Dermis blood vessel endothelial cell (primary cell): ENCODE measurements at regions not wholly inside any gene's neighbourhood (a gene's known extent, or its start where the extent isn't known, plus 50 kb on each side); places are given as distances from the start of the nearest gene placed in this dataset.
A peak's percentile ranks its signal among the peaks of the same experiment; 100 is the strongest.

Experiments
- DNase-seq: peaks from one replicate; pipeline ENCODE4 v3.0.0; 2010

- DNase-seq, result no peak
Observed at GRCh38 chrX:22396408-22396807, 123.7 kb downstream of the CBLL2 start.

- no peak for DNase-seq
Observed at GRCh38 chrX:22397566-22397965, 124.9 kb downstream of the CBLL2 start.

- no peak for DNase-seq
Observed at GRCh38 chrX:22399437-22400192, 126.9 kb downstream of the CBLL2 start.

DNA sequence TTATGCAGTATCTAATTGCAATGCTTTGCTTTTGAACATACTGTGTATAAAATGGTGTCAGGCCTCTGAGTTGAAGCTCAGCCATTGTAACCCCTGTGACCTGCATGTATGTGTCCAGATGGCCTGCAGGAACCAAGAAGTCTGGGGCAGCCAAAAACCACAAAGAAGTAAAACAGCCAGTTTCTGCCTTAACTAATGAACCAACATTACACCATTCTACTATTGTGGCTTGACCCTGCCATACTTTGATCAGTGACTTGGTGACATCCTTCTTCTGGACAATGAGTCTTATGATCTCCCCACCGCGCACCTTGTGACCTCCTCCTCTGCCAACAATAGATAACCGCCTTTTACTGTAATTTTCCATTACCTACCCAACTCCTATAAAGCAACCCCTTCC lies 131.6 kb downstream of the CBLL2 start:
- no peak for DNase-seq

- peak; percentile 73 for DNase-seq
Observed at GRCh38 chrX:22406201-22406737, 133.6 kb downstream of the CBLL2 start.

- no peak for DNase-seq
Observed at GRCh38 chrX:22409418-22409817, 136.7 kb downstream of the CBLL2 start.

GRCh38 chrX:22424122-22424915 lies 151.6 kb downstream of the CBLL2 start:
- peak; percentile 53 for DNase-seq

DNA sequence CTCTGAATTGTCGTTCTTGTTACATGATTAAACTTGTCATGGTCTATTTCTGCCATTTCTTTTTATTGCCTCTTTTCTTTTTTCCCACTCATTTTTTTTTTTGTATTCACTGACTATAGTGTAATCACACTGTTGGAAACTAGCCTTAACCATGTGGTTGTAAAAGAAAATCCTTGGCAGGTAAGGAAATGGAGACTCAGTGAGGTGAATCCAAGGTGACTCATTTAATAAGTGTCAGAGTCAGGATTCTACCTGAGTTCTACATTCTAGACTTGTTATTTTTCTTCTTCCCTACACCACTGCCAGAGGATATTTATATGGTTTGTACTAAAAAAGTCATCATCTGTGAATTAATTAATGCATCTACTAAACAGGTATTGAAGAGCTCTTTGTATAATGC lies 152.2 kb downstream of the CBLL2 start:
- DNase-seq, result no peak

GRCh38 chrX:22429704-22430103 lies 157.0 kb downstream of the CBLL2 start:
- no peak for DNase-seq

- DNase-seq, result no peak
Observed at GRCh38 chrX:22430701-22431100, 158.0 kb downstream of the CBLL2 start.

DNA sequence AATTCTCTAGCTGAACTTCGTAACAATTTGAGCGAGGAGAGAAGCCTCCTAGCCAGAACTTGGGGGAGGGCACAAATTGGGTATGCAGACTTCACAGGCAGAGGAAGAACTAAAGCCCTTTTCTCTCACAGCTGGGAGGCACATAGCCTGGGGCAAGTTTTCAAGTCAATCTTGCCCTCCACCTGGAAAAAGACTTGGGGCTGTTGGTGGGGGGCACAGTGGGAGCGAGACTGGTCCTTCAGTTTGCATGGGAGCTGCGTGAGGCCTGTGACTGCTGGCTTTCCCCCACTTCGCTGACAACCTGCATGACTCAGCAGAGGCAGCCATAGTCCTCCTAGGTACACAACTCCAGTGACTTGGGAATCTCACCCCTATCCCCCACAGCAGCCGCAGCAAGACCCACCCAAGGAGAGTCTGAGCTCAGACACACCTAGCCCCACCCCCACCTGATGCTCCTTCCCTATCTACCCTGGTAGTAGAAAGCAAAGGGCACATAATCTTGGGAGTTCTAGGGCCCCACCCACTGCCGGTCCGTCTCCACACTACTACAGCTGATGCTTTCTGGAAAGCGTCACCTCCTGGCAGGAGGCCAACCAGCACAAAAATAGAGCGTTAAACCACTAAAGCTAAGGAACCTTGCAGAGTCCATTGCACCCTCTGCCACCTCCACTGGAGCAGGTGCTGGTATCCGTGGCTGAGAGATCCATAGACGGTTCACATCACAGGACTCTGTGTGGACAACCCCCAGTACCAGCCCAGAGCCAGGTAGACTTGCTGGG lies 160.8 kb downstream of the CBLL2 start:
- no peak for DNase-seq

DNA sequence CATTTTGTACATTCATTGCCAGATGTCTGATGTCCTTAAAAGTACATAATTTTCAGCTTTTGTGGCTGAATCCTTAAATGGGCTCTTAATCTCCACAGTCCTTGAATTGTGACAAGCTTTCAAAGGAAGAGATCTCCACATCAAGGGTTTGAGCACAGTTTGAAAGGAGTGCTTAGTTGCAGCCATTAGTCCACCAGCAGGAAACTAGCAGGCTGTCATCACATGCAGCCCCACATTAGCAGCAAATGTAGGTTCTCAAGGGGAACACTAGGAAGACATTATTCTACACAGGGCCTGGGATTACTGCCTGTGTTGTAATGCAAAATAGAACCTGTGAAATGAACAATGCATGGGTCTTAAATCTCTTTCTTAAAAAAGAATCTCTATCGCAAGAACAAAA lies 173.2 kb downstream of the CBLL2 start:
- DNase-seq, result no peak

- DNase-seq, result no peak
Observed at GRCh38 chrX:22462959-22463358, 190.2 kb downstream of the CBLL2 start.

- DNase-seq, result no peak
Observed at GRCh38 chrX:22467571-22467970, 194.9 kb downstream of the CBLL2 start.

DNA sequence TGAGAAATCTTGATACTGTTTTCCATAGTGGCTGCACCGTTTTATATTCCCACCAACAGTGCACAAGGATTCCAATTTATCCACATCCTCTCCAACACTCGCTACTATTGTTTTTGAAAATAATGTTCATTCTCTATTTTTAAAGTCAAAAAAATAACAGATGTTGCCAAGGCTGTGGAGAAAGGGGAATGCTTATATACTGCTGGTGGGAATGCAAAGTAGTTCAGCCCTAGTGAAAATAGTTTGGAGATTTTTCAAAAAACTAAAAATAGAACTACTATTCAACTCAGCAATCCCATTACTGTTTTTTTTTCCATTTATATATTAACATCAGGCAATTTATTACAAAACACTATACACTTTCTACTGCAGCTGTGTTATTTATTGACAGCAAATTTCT lies 208.7 kb downstream of the CBLL2 start:
- DNase-seq, result no peak

GRCh38 chrX:22486296-22486695 lies 213.6 kb downstream of the CBLL2 start:
- DNase-seq, result no peak

DNA sequence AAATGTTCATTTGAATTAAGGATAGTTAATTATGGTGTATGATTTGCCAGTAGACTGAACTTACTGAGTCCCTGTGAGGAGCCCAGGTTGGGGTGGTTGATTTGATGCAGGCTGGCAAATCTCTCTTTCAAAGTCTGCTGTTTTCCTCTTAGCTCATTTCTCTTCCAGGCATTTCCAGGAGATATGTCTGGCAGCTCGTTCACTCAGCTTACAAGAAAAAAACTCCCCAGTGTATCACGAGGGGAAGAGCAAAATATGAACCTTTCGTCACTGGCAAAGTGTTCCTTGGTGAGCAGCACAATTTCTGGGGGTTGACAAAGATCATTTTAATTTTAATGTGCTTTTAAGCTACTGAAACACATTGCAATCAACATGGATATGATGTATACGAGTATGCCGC lies 244.2 kb downstream of the CBLL2 start:
- DNase-seq, result no peak

DNA sequence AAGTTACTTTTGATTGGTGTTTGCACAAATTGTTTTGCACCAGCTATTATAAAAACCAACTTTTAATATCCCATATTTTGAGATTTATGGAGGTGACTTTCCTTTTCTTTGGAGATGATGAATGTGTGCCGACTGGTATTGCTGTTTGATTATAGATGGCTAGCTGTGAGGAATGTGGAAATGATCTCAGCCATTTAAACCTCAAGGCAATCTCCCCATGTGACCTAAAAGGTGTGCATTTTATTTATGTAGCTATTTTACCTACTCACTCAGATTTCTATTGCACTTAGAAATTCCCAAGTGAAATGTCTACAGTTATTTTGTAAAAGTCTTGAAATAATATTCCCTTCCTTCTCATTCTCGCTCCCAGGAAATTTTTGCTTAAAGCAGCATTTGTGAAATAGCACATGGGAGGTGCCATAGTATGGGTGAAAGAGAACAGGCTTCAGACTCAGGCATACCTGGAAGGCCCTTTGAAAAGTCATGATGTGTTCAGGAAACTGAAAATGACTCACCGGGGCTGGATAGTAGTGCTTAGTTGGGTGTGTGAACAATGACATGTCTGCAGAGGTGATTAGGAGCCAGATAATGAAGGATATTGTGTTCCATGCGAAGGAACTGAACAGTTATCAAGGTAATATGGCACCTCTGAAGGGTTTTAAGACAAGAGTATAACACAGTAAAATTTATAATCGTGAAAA lies 247.6 kb downstream of the CBLL2 start:
- DNase-seq, result peak; percentile 58

DNA sequence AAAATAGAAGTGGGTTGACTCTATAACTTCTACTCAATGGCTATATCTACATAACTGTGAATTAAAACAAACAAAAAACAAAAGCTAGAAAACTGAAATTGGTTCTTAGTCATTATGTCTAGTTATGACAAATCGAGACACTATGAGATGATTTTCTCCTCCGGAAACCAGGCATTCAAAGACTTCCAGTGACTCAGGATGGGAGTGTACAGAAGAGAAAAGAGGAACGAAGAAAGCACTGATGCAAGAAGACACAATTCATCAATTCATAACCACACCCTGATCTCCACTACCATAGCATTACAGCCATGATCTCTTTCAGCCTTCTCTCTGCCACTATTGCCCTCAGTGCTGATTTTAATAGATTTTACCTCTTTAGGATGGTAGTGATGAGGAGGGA lies 253.6 kb downstream of the CBLL2 start:
- DNase-seq, result peak; percentile 45

DNA sequence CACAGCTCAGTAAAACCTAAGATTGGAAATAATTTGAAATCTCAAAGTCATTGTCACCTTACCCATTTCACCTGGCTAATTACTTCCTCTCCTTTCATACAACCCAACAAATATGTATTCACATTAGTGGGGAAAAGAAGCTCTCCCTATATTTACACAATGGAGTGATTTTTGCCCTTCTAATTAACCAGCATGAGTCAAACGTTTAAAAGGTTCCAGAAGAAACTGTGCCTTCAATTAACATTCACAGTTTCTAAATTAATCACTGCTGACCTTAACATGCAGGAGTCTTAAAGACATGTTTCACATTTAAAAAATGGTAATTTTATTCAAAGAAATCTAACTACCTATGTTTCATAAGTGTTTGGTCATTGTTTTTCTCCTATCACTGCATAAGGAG lies 254.6 kb downstream of the CBLL2 start:
- DNase-seq, result no peak

DNA sequence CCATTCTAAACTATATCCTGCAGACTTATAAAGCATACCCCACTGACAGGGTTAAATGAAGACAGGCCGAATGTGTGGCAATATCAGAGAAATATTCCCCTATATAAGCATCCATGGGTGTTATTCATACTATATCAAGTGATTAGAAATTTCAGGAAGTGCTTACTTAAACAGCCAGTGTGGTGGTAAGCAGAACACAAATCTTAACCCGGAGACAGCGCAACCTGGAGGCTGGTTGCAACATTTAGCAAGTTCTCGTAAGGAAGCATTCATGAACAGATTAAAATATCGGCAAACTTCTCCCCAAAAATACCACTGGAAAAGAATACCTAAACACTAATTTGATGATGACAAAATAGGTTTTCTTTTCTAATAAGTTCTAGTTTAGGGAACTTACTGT lies 261.2 kb downstream of the CBLL2 start:
- DNase-seq, result no peak

- peak; percentile 54 for DNase-seq
Observed at GRCh38 chrX:22534643-22535042, 261.9 kb downstream of the CBLL2 start.
